Dermis microvascular lymphatic vessel endothelial cell (primary cell): ENCODE measurements at regions not wholly inside any gene's neighbourhood (a gene's known extent, or its start where the extent isn't known, plus 50 kb on each side); places are given as distances from the start of the nearest gene placed in this dataset.
A peak's percentile ranks its signal among the peaks of the same experiment; 100 is the strongest.

ENCODE experiments used
- DNase-seq, 2 donors: peaks; one replicate each; pipeline versions ENCODE4 v3.0.0 to v3.0.0-alpha.2; 2010; ENCODE audit warnings: low read depth in 2 of 2

DNA sequence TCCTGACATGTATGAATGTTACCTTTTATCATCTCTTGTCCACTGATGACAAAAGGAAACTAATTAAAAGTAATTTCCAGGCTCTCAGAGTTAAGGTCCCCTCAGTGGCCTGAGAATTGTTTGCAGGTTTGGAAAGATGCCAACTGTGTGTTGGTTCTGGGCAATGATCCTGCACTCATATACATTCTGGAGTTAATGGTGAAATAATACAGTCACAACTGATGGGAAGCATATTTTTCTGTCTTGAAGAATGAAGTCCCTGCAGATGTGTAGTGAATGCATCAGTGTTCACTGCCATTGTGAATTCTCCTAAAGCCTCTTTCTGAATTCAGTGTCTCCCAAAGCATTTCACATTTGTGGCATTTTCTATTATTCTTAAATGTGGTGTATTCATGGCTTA, 238.1 kb upstream of the PPP1R2C start:
- DNase-seq = no peak

DNA sequence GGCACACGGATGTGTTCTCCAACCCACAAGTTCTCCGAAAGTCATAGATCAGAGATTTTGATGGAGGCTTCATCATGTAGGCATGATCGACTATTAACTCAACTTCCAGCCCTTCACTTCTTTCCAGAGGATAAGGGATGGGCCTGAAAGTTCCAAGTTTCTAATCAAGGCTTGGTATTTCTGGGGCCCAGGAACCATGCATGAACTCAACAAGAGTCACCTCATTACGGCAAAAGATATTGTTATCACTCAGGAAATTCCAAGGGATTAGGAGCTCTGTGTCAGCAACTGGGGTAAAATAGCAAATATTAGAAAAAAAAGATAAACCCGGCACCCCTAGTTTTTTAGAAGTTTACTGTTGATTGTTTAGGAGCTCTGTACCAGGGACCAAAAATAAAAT, 240.1 kb upstream of the PPP1R2C start:
- no peak for DNase-seq

DNA sequence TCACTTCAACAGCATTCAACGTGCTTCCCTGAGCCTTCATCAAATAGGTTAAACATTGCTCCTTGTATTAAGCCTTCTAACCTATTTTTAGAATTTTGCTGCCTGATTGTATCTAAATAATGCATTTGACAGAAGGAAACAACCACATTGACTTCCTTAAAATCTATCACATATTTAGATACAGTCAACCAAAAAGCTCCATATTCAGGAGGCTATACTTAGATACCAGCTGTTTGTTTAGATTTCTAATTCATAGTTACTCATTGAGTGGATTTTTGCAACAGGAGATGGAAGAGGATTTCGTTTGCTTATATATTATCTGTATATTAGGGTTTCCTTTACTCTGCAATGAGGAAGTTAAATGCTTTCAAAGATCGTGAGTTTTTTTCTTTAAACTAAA, 241.1 kb upstream of the PPP1R2C start:
- DNase-seq = no peak

DNA sequence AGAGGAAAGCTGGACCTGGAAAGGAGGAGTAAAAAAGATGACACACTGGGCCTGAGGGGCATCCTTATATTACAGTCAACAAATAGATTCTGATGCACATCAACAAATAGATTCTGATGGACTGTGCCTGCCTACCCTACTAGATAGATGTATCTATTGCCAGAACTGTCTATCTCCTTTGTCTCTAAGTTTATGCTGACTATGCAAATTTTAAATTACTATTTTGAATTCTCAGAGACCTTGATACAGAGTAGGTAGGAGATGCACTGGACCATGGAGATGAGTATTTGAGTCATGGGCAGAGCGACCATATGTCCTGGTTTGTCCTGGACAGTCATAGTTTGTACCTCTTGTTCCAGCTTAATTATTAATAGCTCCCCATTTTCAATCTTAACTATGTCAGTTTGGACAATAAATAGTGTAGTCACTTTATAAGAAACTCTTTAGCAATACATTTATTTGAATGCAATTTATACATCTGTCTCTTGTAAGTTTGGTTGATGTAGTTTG, 247.9 kb upstream of the PPP1R2C start:
- no peak for DNase-seq

GRCh38 chrX:43064096-43064495, 286.1 kb upstream of the PPP1R2C start:
- DNase-seq = no peak

DNA sequence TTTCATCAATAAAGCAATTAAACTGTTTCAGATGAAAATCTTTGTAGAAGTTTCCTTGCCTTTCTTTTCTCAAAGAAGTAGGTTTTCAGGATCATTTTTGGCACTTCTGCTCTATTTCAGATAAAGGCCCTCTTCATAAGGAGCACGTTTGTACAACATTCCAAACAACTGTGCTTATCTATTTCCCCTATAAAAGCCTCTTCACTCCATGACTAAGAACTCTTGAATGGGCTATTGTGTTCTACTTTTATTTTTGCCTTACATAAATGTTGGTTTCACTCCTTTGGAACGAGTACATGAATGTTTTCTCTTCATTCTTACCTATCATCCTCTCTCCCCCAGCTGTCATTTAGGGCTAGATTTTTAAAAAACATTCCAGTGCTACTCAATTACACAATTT, 288.0 kb upstream of the PPP1R2C start:
- no peak for DNase-seq

DNA sequence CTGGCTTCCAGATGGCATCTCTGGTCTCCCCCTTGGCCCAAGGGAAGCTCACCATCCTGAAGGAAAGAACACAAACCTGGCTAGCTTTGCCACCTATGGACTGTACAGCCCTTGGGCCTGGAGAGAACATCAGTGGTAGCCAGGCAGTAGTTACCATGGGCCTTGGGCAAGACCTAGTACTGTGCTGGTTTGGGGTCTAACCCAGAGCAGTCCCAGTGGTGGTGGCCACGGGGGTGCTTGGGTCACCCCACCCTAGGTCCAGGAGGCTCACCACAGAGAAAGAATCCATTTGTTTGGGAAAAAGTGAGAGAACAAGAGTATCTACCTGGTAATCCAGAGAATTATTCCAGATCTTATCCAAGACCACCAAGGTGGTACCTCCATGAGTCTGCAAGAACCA, 290.7 kb upstream of the PPP1R2C start:
- no peak for DNase-seq

GRCh38 chrX:43083016-43083415, 305.1 kb upstream of the PPP1R2C start:
- DNase-seq = no peak

- no peak for DNase-seq
These were observed 309.9 kb upstream of the PPP1R2C start for GRCh38 chrX:43087830-43088229.

GRCh38 chrX:43096830-43097229, 318.9 kb upstream of the PPP1R2C start:
- no peak for DNase-seq

GRCh38 chrX:43106009-43106408, 328.0 kb upstream of the PPP1R2C start:
- no peak for DNase-seq

GRCh38 chrX:43108828-43109227, 330.9 kb upstream of the PPP1R2C start:
- no peak for DNase-seq

GRCh38 chrX:43121637-43122036, 343.7 kb upstream of the PPP1R2C start:
- peak in 1 of 2 donors; percentile 0 for DNase-seq

- DNase-seq = no peak
These were observed 361.7 kb upstream of the PPP1R2C start for GRCh38 chrX:43139645-43140044.

GRCh38 chrX:43140582-43140981, 362.6 kb upstream of the PPP1R2C start:
- no peak for DNase-seq

GRCh38 chrX:43141885-43142284, 363.9 kb upstream of the PPP1R2C start:
- DNase-seq = no peak

GRCh38 chrX:43148305-43148704, 370.3 kb upstream of the PPP1R2C start:
- DNase-seq = no peak

GRCh38 chrX:43165343-43165920, 387.5 kb upstream of the PPP1R2C start:
- DNase-seq = no peak

DNA sequence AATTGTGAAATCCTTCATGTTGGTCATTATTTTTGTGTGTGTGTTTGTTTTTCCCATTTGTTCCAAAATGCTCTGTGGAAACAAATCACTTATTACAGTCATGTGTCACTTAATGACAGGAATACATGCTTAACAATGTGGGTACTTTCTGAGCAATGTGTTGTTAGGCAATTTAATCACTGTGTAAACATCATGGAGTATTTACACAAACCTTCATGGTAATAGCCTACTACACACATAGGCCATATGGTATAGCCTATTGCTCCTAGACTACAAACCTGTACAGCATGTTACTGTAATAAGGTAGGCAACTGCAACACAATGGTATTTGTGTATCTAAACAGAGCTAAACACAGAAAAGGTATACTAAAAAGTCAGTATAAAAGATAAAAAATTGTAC, 388.9 kb upstream of the PPP1R2C start:
- no peak for DNase-seq

DNA sequence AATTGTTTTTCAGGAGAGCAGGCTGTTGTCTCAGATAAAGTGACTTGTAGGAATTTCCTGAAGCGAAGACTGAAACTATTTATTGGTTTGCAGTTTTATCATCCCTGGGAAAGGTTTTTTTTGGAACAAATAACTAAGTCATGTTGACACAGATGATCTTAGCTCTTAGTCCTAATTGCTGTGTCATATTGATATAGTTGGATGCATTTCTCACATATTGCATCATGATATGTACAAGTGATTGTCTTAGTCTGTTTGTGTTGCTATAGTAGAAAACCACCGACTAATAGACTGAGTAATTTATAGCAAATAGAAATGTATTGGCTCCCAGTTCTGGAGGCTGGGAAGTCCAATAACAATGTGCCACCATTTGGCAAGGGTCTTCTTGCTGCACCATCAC, 397.5 kb upstream of the PPP1R2C start:
- no peak for DNase-seq

GRCh38 chrX:43176686-43177085, 398.7 kb upstream of the PPP1R2C start:
- DNase-seq = no peak

DNA sequence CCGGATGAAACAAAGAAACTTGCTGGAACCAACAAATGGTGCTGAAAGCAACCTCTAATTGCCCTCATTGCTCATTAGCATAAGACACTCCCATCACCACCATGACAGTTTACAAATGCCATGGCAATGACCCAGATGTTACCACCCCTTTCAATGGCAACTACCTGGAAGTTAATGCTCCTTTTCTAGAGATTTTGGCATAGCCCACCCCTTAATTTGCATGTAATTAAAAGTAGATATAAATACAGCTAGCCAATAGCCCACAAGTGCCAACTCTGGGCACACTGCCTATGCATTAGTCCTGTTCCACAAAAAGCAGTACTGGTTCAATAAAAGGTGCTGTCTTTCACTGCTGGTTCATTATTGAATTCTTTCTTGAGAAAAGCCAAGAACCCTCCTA, 410.3 kb upstream of the PPP1R2C start:
- DNase-seq = no peak

- no peak for DNase-seq
These were observed 433.6 kb upstream of the PPP1R2C start for GRCh38 chrX:43211570-43211969.

DNA sequence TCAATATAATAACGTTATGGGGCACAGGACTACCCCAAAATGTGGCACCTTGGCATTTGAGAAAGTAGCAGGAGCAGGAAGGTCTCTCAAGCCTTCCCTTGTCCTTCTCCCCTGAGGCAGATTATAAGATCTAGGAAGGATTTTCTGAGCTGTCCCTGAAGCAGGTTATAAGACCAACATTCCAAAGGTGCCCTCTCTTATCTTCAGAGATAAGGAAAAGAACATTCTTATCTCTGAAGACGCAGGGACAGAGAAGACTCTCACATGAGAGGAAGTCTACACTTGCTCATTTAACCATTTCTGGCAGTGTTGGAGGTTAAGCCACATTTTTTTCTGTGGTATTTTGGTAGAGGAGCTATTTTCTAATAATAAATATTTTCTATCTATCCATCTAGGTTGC, 437.9 kb upstream of the MAOA start:
- DNase-seq = no peak
